Lower leg skin (tissue), 3 donors: ENCODE measurements at regions not wholly inside any gene's neighbourhood (a gene's known extent, or its start where the extent isn't known, plus 50 kb on each side); places are given as distances from the start of the nearest gene placed in this dataset.

Experiments used
- CTCF ChIP-seq, 3 donors: fragments of 450-650 bp; IDR thresholded peaks; one replicate each; pipeline ENCODE4 v1.5.1; 2016; ENCODE audit warnings: antibody characterized with exemption in 3 of 3, mild to moderate bottlenecking in 3 of 3, moderate library complexity in 2 of 3
- POLR2A ChIP-seq, 2 donors: fragments of 450-650 bp; IDR thresholded peaks; one replicate each; pipeline ENCODE4 v1.6.1; 2016 to 2017; ENCODE audit warnings: antibody characterized with exemption in 2 of 2, mild to moderate bottlenecking in 1 of 2, moderate library complexity in 1 of 2

- TF ChIP-seq POLR2A (IDR thresholded peaks at IDR 0.05) (no peak), CTCF (IDR thresholded peaks at IDR 0.05) (no peak)
Observed at GRCh38 chr6:139472351-139473015, 98.0 kb upstream of the CITED2 start.
